NCI-H2227 (cell line): ENCODE measurements at regions not wholly inside any gene's neighbourhood (a gene's known extent, or its start where the extent isn't known, plus 50 kb on each side); places are given as distances from the start of the nearest gene placed in this dataset.

Source experiments
- DNase-seq: peaks from one replicate; lab custom pipeline; 2025; ENCODE audit not compliant: unreplicated experiment; lab: John Stamatoyannopoulos, UW

GRCh38 chr11:105201166-105201565 lies 61.6 kb upstream of the CARD18 start:
- no peak for DNase-seq

- no peak for DNase-seq
These were observed 57.7 kb upstream of the CARD18 start for GRCh38 chr11:105197071-105197815.

GRCh38 chr11:105193260-105193659 lies 53.7 kb upstream of the CARD18 start:
- DNase-seq = no peak

DNA sequence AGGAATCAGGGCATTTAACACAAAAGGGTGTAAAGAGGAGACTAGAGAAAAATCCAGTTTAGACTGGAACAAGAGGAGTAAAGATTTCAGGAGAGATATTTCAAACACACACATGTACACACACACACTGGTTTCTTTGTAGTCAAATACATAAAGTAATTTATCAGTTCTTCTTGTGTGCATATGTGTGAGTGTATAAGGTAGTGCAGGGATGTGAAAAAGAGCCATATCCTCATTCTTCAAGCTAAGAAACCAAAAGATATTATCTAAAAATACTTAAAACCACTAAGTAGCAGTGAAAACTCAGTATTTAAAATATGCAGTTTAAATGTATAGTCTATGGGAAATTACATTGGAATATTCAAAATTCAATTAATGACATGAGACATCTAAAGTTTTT lies 52.5 kb upstream of the CARD18 start:
- DNase-seq = no peak

DNA sequence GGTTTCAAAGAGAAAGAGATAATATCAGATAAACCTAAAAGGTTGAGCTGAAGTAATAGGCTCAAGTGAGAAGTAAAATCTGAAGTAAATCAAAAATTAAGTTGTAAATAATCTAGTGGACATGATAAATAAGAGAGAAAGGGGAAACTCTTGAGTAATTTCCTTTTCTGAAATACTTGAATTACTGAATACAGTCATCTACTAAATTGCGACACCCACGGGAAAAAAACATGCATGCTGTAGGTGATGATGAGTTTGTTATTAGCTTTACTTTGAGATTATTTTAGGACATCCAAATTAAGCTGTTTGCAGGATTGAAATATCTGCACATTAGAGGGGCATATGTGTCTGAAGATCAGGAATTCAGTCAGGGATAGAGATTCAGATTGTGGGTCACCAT lies 50.0 kb upstream of the CARD18 start:
- no peak for DNase-seq
